ENCODE measurements at regions not wholly inside any gene's neighbourhood (a gene's known extent, or its start where the extent isn't known, plus 50 kb on each side); places are given as distances from the start of the nearest gene placed in this dataset.

GRCh38 chr5:85304524-85304923 lies 919.8 kb upstream of the EDIL3 start:
- TF ChIP-seq, protein P1, sequence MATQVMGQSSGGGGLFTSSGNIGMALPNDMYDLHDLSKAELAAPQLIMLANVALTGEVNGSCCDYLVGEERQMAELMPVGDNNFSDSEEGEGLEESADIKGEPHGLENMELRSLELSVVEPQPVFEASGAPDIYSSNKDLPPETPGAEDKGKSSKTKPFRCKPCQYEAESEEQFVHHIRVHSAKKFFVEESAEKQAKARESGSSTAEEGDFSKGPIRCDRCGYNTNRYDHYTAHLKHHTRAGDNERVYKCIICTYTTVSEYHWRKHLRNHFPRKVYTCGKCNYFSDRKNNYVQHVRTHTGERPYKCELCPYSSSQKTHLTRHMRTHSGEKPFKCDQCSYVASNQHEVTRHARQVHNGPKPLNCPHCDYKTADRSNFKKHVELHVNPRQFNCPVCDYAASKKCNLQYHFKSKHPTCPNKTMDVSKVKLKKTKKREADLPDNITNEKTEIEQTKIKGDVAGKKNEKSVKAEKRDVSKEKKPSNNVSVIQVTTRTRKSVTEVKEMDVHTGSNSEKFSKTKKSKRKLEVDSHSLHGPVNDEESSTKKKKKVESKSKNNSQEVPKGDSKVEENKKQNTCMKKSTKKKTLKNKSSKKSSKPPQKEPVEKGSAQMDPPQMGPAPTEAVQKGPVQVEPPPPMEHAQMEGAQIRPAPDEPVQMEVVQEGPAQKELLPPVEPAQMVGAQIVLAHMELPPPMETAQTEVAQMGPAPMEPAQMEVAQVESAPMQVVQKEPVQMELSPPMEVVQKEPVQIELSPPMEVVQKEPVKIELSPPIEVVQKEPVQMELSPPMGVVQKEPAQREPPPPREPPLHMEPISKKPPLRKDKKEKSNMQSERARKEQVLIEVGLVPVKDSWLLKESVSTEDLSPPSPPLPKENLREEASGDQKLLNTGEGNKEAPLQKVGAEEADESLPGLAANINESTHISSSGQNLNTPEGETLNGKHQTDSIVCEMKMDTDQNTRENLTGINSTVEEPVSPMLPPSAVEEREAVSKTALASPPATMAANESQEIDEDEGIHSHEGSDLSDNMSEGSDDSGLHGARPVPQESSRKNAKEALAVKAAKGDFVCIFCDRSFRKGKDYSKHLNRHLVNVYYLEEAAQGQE (IDR thresholded peaks at IDR 0.05; ENCODE audit: borderline replicate concordance), result no peak
- TF ChIP-seq, protein P2, sequence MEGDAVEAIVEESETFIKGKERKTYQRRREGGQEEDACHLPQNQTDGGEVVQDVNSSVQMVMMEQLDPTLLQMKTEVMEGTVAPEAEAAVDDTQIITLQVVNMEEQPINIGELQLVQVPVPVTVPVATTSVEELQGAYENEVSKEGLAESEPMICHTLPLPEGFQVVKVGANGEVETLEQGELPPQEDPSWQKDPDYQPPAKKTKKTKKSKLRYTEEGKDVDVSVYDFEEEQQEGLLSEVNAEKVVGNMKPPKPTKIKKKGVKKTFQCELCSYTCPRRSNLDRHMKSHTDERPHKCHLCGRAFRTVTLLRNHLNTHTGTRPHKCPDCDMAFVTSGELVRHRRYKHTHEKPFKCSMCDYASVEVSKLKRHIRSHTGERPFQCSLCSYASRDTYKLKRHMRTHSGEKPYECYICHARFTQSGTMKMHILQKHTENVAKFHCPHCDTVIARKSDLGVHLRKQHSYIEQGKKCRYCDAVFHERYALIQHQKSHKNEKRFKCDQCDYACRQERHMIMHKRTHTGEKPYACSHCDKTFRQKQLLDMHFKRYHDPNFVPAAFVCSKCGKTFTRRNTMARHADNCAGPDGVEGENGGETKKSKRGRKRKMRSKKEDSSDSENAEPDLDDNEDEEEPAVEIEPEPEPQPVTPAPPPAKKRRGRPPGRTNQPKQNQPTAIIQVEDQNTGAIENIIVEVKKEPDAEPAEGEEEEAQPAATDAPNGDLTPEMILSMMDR (IDR thresholded peaks at IDR 0.05; ENCODE audit: poor library complexity, severe bottlenecking), result no peak
- TF ChIP-seq EZH2 (IDR thresholded peaks at IDR 0.05; ENCODE audit: borderline replicate concordance, insufficient read depth, low read length, poor library complexity, severe bottlenecking) (no peak), EP300 (conservative IDR thresholded peaks at IDR 0.05; ENCODE audit: poor library complexity, severe bottlenecking) (no peak), POLR2AphosphoS5 (IDR thresholded peaks at IDR 0.05) (no peak), RAD21 (conservative IDR thresholded peaks at IDR 0.05) (no peak), TAF1 (IDR thresholded peaks at IDR 0.05; ENCODE audit: low read depth) (no peak), MXI1 (conservative IDR thresholded peaks at IDR 0.05; ENCODE audit: poor library complexity, severe bottlenecking) (no peak), SMC3 (conservative IDR thresholded peaks at IDR 0.05; ENCODE audit: poor library complexity) (no peak)

Measured in neural cell (in vitro differentiated cells).